PC-3 (cell line): ENCODE measurements at regions not wholly inside any gene's neighbourhood (a gene's known extent, or its start where the extent isn't known, plus 50 kb on each side); places are given as distances from the start of the nearest gene placed in this dataset.
A peak's percentile ranks its signal among the peaks of the same experiment; 100 is the strongest.

Experiments
- ATAC-seq: fragments of 200-7000 bp; cut with Tn5 transposase; 2 replicates; pipeline ENCODE4 v1.9.1; 2020; ENCODE audit warnings: mild to moderate bottlenecking, moderate library complexity
- BruUV-seq: library from RNA; stranded (reverse); fragments of 400-500 nt; replicated peaks from 2 replicates; lab custom pipeline; 2021; lab: Mats Ljungman, UMichigan
- CTCF ChIA-PET: fragments of 300-600 bp; sonication (Branson Sonifier 250); formaldehyde crosslinking; loops from one replicate; lab custom pipeline; 2022; ENCODE audit warnings: antibody characterized with exemption; lab: Charles Lee
- POLR2A ChIA-PET: fragments of 300-600 bp; sonication (Branson Sonifier 250); formaldehyde crosslinking; loops from one replicate; lab custom pipeline; 2022; ENCODE audit warnings: antibody characterized with exemption; ENCODE audit not compliant: unreplicated experiment; lab: Charles Lee
- DNase-seq: peaks from one replicate; pipeline ENCODE4 v3.0.0-alpha.2; 2015
- H2AFZ ChIP-seq: fragments of 300-600 bp; sonication (generic); 2 replicates; pipeline ENCODE4 v1.6.0; 2016; ENCODE audit warnings: antibody characterized with exemption, low read length
- H3F3A ChIP-seq: fragments of 300-600 bp; sonication (generic); one replicate; pipeline ENCODE4 v1.6.0; 2017; ENCODE audit warnings: antibody characterized with exemption, low read length, control low read depth, mild to moderate bottlenecking; ENCODE audit not compliant: unreplicated experiment
- H3K27ac ChIP-seq: fragments of 300-600 bp; sonication (generic); 2 replicates; pipeline ENCODE4 v1.5.1; 2016; ENCODE audit warnings: mild to moderate bottlenecking, low read length
- H3K27me3 ChIP-seq: fragments of 300-600 bp; sonication (generic); 2 replicates; pipeline ENCODE4 v1.6.1; 2016; ENCODE audit warnings: low read length, mixed read lengths
- H3K36me3 ChIP-seq: fragments of 300-600 bp; sonication (generic); 2 replicates; pipeline ENCODE4 v1.6.1; 2016; ENCODE audit warnings: low read depth, mixed run types, low read length, mixed read lengths
- H3K4me1 ChIP-seq: fragments of 300-600 bp; sonication (generic); 2 replicates; pipeline ENCODE4 v1.5.1; 2016; ENCODE audit warnings: low read length; ENCODE audit not compliant: insufficient read depth
- H3K4me2 ChIP-seq: fragments of 300-600 bp; sonication (generic); 2 replicates; pipeline ENCODE4 v1.6.0; 2016; ENCODE audit warnings: low read length
- H3K4me3 ChIP-seq: fragments of 300-600 bp; sonication (generic); 2 replicates; pipeline ENCODE4 v1.5.1; 2016; ENCODE audit warnings: mild to moderate bottlenecking, low read length, mixed read lengths
- H3K79me2 ChIP-seq: fragments of 300-600 bp; sonication (generic); 2 replicates; pipeline ENCODE4 v1.6.1; 2017; ENCODE audit warnings: low read length, mixed read lengths
- H3K9ac ChIP-seq: fragments of 300-600 bp; sonication (generic); 2 replicates; pipeline ENCODE4 v1.6.0; 2016; ENCODE audit warnings: mild to moderate bottlenecking, low read length
- H3K9me2 ChIP-seq: fragments of 300-600 bp; sonication (generic); replicated peaks from 2 replicates; pipeline ENCODE4 v1.6.1; 2016; ENCODE audit warnings: mixed run types, low read length, mixed read lengths
- H3K9me3 ChIP-seq: fragments of 300-600 bp; sonication (generic); 2 replicates; pipeline ENCODE4 v1.6.1; 2016; ENCODE audit warnings: low read length, mixed read lengths
- H4K20me1 ChIP-seq: fragments of 300-600 bp; sonication (generic); 2 replicates; pipeline ENCODE4 v1.6.1; 2016; ENCODE audit warnings: low read length, mixed read lengths
- EZH2 ChIP-seq: fragments of 300-600 bp; sonication (generic); IDR thresholded peaks from one replicate; pipeline ENCODE4 v1.6.1; 2017; ENCODE audit warnings: antibody characterized with exemption, mild to moderate bottlenecking, low read length; ENCODE audit not compliant: unreplicated experiment
- EZH2phosphoT487 ChIP-seq: fragments of 300-600 bp; sonication (generic); IDR thresholded peaks from 2 replicates; pipeline ENCODE4 v1.6.1; 2018; ENCODE audit warnings: mild to moderate bottlenecking, antibody characterized with exemption, low read length, borderline replicate concordance
- intact Hi-C: fragments of 100-400 bp; cut with micrococcal nuclease; formaldehyde crosslinking; loops from 2 replicates; pipeline ENCODE4 v1.9.0; 2023
- TF ChIP-seq, protein P1 (sequence below): fragments of 300-600 bp; sonication (generic); conservative IDR thresholded peaks from 2 replicates; pipeline ENCODE4 v1.5.1; 2017; ENCODE audit warnings: antibody characterized with exemption, low read depth, mild to moderate bottlenecking, low read length

DNA sequence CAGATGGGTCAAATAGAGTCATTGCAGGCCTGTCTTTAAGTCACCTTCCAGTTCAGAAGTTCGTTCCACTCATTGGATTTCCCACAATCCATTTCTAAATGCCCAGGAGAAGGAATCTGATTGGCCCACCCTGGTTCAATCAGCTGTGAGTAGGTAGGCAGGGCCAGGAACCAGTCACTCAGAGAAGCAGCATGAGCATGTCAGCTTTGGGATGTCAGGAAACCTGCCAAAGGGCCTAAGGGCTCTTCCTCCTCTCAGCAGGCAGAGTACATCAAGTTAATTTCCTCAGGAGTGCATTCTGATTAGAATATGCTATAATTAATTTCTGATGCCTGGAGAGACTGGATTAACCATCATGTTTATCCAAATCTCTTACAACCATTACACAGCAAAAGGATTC is 412.9 kb upstream of the CCNH start:
- Histone ChIP-seq H3K4me1 (peaks cover 8% of the 10 kb centered on the region; the same call in 1 of the 2 replicates), H3K9me2 (no peaks in the 10 kb centered on the region), H3K9me3 (no peaks in the 10 kb centered on the region), H3K9ac (no peak overlapping the region), H3K4me2 (no peak overlapping the region), H3K27ac (no peak overlapping the region), H2AFZ (no peak overlapping the region), H3K4me3 (no peak overlapping the region), H3K27me3 (no peaks in the 10 kb centered on the region), H3K36me3 (no peaks in the 10 kb centered on the region), H4K20me1 (no peaks in the 10 kb centered on the region), H3F3A (no peaks in the 10 kb centered on the region), H3K79me2 (no peaks in the 10 kb centered on the region)
- intact Hi-C loops = no loop called here
- ChIA-PET POLR2A (no interaction called here), CTCF (no interaction called here)
- TF ChIP-seq, protein P1, sequence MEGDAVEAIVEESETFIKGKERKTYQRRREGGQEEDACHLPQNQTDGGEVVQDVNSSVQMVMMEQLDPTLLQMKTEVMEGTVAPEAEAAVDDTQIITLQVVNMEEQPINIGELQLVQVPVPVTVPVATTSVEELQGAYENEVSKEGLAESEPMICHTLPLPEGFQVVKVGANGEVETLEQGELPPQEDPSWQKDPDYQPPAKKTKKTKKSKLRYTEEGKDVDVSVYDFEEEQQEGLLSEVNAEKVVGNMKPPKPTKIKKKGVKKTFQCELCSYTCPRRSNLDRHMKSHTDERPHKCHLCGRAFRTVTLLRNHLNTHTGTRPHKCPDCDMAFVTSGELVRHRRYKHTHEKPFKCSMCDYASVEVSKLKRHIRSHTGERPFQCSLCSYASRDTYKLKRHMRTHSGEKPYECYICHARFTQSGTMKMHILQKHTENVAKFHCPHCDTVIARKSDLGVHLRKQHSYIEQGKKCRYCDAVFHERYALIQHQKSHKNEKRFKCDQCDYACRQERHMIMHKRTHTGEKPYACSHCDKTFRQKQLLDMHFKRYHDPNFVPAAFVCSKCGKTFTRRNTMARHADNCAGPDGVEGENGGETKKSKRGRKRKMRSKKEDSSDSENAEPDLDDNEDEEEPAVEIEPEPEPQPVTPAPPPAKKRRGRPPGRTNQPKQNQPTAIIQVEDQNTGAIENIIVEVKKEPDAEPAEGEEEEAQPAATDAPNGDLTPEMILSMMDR = no peak
- TF ChIP-seq EZH2phosphoT487 (no peak), EZH2 (no peak)
- no peak for ATAC-seq
- DNase-seq = peak; percentile 27
- BruUV-seq = no TSS peak

DNA sequence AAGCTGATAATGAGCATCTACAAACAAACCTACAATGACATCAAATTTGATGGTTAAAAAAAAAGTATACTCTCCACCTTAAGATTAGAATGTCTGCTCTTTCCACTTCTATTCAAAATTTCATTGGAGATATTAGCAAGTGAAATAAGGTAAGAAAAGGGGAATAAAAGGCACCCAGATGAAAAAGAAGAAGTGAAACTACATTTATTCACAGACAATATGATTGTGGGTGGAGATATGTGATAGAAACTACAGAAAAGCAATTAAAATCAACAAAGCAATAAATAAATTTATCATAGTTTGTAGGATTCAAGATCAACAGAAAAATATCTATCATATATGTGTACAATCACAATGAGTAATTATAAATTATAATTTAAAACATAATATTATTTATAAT is 395.1 kb upstream of the CCNH start:
- no peaks in the 10 kb centered on the region for H4K20me1 ChIP-seq
- H3K4me2 ChIP-seq = no peak overlapping the region
- no peaks in the 10 kb centered on the region for H3K79me2 ChIP-seq
- ATAC-seq (no peak), DNase-seq (no peak)
- no peaks in the 10 kb centered on the region for H3K9me2 ChIP-seq
- TF ChIP-seq EZH2phosphoT487 (no peak), EZH2 (no peak)
- TF ChIP-seq, protein P1 = no peak
- no peak overlapping the region for H2AFZ ChIP-seq
- no peaks in the 10 kb centered on the region for H3K27me3 ChIP-seq
- H3K27ac ChIP-seq = no peak overlapping the region
- intact Hi-C loops = no loop called here
- H3K9ac ChIP-seq = no peak overlapping the region
- BruUV-seq = no TSS peak
- no peaks in the 10 kb centered on the region for H3K9me3 ChIP-seq
- no peaks in the 10 kb centered on the region for H3K4me1 ChIP-seq
- H3K4me3 ChIP-seq = no peak overlapping the region
- CTCF ChIA-PET = no interaction called here
- H3F3A ChIP-seq = no peaks in the 10 kb centered on the region
- no peaks in the 10 kb centered on the region for H3K36me3 ChIP-seq
- POLR2A ChIA-PET = no interaction called here

DNA sequence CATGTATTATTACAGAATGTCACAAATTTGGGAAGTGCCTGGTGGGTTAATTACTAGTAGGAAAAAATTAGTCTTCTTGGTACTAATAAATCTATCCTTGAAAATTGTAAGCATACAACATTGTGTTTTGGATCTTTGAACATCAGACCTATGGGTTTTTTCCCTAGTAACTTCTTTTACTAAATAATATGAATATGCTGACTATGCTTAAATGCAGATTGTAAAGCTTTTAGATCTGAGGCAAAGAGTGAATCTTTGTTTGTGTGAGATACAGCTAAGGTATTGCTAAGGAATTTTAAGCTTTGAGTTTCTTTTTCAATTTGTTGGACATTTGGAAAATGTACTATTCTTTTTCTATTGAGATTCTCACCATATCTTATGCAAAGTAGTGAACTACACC is 390.6 kb upstream of the CCNH start:
- BruUV-seq = no TSS peak
- CTCF ChIA-PET = no interaction called here

More for the DNA sequence above, 390.6 kb upstream of the CCNH start:
- POLR2A ChIA-PET = no interaction called here
- H3K9ac ChIP-seq = no peak overlapping the region
- no peaks in the 10 kb centered on the region for H4K20me1 ChIP-seq
- no peak overlapping the region for H3K4me3 ChIP-seq
- H3K9me3 ChIP-seq = no peaks in the 10 kb centered on the region
- no peak overlapping the region for H2AFZ ChIP-seq
- H3K9me2 ChIP-seq = no peaks in the 10 kb centered on the region
- ATAC-seq = no peak
- H3F3A ChIP-seq = no peaks in the 10 kb centered on the region
- no peaks in the 10 kb centered on the region for H3K79me2 ChIP-seq
- DNase-seq = no peak
- no peaks in the 10 kb centered on the region for H3K36me3 ChIP-seq
- H3K27me3 ChIP-seq = no peaks in the 10 kb centered on the region
- H3K27ac ChIP-seq = no peak overlapping the region
- TF ChIP-seq, protein P1 = no peak
- TF ChIP-seq EZH2phosphoT487 (no peak), EZH2 (no peak)
- H3K4me2 ChIP-seq = no peak overlapping the region
- no peaks in the 10 kb centered on the region for H3K4me1 ChIP-seq
- intact Hi-C loops = no loop called here
